ENCODE measurements at regions not wholly inside any gene's neighbourhood (a gene's known extent, or its start where the extent isn't known, plus 50 kb on each side); places are given as distances from the start of the nearest gene placed in this dataset.
"Not testable (repeated sequence)": the region's sequence is repeated elsewhere in the genome, so short reads cannot be mapped to it uniquely, and the experiment has no call there.

GRCh38 chr9:61460860-61461259, 271.0 kb downstream of the SPATA31A7 start:
- H3K4me1 ChIP-seq (ENCODE audit: control insufficient read depth in 1 of 2, insufficient read depth in 1 of 2, low read depth in 1 of 2, low read length in 1 of 2); H3K9me3 ChIP-seq; H3K4me3 ChIP-seq (ENCODE audit: low read depth in 1 of 2, low read length in 1 of 2); H3K27me3 ChIP-seq; H3K36me3 ChIP-seq; H3K27ac ChIP-seq: not testable (repeated sequence)
